Effector memory CD4-positive, alpha-beta T cell (primary cell): ENCODE measurements at regions not wholly inside any gene's neighbourhood (a gene's known extent, or its start where the extent isn't known, plus 50 kb on each side); places are given as distances from the start of the nearest gene placed in this dataset.

Experiments
- DNase-seq, 3 donors: peaks; one replicate each; pipeline ENCODE4 v3.0.0-alpha.2; 2020
- H3K27ac ChIP-seq: 2 replicates; pipeline ENCODE4 v1.7.0; 2013; ENCODE audit warnings: mild to moderate bottlenecking, low read length, moderate library complexity; ENCODE audit not compliant: insufficient read depth, poor library complexity, severe bottlenecking
- H3K27me3 ChIP-seq: replicated peaks from 2 replicates; pipeline ENCODE4 v1.7.0; 2013; ENCODE audit warnings: mild to moderate bottlenecking, low read length; ENCODE audit not compliant: insufficient read depth, control insufficient read depth, poor library complexity, severe bottlenecking
- H3K36me3 ChIP-seq: 2 replicates; pipeline ENCODE4 v1.7.0; 2013; ENCODE audit warnings: mild to moderate bottlenecking, low read length, moderate library complexity; ENCODE audit not compliant: control insufficient read depth, insufficient read depth
- H3K4me1 ChIP-seq: 2 replicates; pipeline ENCODE4 v1.7.0; 2013; ENCODE audit warnings: low read length, mild to moderate bottlenecking; ENCODE audit not compliant: control insufficient read depth, insufficient read depth, poor library complexity, severe bottlenecking
- H3K4me3 ChIP-seq: 2 replicates; pipeline ENCODE4 v1.7.0; 2013; ENCODE audit warnings: low read length, low read depth, mild to moderate bottlenecking; ENCODE audit not compliant: insufficient read depth, poor library complexity, severe bottlenecking
- H3K9me3 ChIP-seq: 2 replicates; pipeline ENCODE4 v1.7.0; 2013; ENCODE audit warnings: mild to moderate bottlenecking, low read length, moderate library complexity; ENCODE audit not compliant: control insufficient read depth

DNA sequence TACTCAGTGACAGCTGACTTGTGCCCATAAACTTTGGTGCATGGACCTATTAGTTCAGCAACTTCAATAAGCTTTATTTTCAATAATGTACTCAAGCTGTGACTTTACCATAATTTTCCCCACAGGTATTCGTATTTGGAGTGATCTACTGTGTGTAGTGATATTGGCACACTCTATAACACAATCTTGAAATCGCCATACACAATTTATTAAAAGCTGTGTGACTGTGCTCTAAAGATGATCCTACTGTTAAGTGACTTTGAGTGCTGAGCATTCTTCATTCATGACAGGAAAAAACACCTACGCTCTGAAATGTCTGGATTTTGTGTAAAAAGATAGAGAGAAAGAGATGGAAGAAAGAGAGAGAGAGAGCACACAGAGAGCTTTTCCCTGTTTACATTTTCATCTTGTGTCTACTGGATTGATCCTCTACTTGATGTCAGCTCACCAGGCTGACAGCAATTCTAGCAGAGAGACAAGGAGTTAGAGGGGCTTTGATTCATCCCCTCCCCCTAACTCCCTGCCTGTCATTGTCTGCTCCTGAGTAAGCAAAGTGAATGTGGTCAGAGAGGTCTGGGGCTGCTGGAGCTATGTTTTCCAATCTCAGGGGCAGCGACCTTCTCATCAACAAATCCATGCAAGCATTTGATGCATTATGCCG is 538.7 kb upstream of the POU3F2 start:
- no peaks in the 10 kb centered on the region for H3K36me3 ChIP-seq
- H3K27ac ChIP-seq = no peak overlapping the region
- H3K27me3 ChIP-seq = no peaks in the 10 kb centered on the region
- no peaks in the 10 kb centered on the region for H3K9me3 ChIP-seq
- no peak overlapping the region for H3K4me3 ChIP-seq
- H3K4me1 ChIP-seq = no peaks in the 10 kb centered on the region
- DNase-seq = no peak

DNA sequence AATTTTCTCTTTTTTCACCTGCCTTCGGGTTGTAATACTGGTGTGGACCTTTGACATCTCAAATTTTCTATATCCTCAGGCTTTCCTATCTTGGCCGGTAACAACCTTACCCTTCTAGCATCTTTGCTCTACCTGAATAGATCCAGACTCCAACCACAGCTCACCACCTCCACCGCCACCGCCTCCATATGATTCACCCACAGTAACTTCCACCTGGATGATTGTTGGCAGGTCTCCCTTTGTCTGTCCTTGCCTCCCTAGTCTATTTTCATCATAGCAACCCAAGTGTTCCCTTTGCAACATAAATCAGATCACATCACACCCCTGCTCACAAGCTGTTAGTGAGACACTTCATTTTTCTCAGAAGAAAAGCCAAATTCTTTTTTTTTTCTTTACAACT is 525.8 kb upstream of the POU3F2 start:
- Histone ChIP-seq H3K4me3 (no peak overlapping the region), H3K27ac (no peak overlapping the region), H3K36me3 (no peaks in the 10 kb centered on the region), H3K27me3 (no peaks in the 10 kb centered on the region), H3K4me1 (no peaks in the 10 kb centered on the region), H3K9me3 (no peaks in the 10 kb centered on the region)
- no peak for DNase-seq

DNA sequence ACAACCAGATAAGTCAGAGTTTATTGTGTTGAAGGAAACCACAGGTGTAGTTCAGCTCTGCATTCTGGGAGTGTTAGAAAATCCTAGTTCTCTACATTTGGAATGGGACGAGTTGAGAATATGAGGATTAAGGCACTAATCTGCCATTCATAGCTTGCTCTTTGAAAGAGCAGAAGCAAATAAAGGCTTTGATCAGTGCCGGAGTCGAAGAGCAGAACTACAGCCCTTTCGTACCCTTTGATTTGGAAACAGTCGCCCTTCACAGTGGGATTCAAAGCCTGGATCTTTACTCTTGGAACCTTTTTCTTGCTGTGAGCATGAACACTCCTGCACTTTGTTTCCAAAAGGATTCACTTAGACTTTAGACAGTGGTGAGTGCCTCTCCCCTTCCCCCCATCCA is 523.9 kb upstream of the POU3F2 start:
- Histone ChIP-seq H3K27me3 (no peaks in the 10 kb centered on the region), H3K4me1 (no peaks in the 10 kb centered on the region), H3K9me3 (no peaks in the 10 kb centered on the region), H3K4me3 (no peak overlapping the region), H3K27ac (no peak overlapping the region), H3K36me3 (no peaks in the 10 kb centered on the region)
- no peak for DNase-seq

DNA sequence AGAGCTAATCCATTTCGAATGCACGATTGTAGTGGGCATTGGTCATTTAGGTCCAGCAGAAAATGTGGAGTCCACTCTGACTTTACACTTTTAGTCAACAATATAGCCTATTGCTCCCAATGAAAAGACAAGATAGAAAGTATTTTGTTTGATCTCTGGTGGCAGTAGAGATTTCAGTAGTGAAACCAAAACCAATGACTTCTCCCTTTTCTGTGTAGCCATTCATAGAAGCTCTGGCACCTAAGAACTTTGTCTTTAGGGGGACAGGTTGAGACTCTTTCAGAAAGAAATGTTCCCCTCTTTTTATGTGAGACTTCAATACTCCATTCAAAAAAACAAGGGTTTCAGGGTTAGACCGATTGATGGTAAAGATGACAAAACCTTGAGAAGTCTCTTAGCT is 510.8 kb upstream of the POU3F2 start:
- H3K36me3 ChIP-seq = no peaks in the 10 kb centered on the region
- no peaks in the 10 kb centered on the region for H3K4me1 ChIP-seq
- H3K27ac ChIP-seq = no peak overlapping the region
- no peaks in the 10 kb centered on the region for H3K9me3 ChIP-seq
- no peak overlapping the region for H3K4me3 ChIP-seq
- DNase-seq = no peak
- no peaks in the 10 kb centered on the region for H3K27me3 ChIP-seq

DNA sequence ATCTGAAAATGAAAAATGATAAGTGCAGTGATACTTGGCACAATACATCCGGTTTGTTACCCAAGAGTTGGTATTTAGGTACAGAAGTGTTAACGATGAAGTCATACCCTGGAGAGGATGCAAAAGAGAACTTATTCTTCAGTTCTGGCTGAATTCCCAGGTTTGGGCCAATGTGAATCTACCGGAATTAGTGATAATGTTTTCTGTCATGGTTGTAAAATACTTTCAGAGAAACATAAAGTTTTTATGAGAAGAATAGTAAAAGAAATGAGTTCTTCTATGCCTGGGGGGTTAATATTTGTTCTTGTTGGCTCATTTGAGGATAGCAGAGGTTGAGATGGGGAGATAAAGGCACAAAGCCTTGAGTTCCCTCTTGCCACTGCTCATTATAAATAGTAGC is 509.9 kb upstream of the POU3F2 start:
- Histone ChIP-seq H3K27ac (no peak overlapping the region), H3K36me3 (no peaks in the 10 kb centered on the region), H3K4me1 (no peaks in the 10 kb centered on the region), H3K9me3 (no peaks in the 10 kb centered on the region), H3K27me3 (no peaks in the 10 kb centered on the region), H3K4me3 (no peak overlapping the region)
- no peak for DNase-seq

DNA sequence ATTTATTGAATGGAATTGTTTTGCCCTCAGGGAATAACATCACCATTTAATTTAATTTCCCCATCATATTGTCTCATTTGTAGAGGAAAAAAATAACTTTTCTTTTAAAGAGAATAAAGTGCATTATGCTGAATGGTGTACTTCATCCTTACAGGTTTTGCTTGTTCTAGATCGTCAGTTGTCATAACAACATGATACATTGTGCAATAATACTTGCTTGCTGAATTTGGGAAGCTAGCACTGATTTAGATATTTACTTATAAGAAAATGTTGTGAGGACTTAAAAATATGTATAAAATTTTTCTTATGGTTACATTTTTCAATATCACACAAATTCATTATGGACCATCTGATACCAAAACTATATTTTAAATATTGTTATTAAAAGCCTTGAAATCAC is 509.0 kb upstream of the POU3F2 start:
- no peak for DNase-seq
- H3K27me3 ChIP-seq = no peaks in the 10 kb centered on the region

DNA sequence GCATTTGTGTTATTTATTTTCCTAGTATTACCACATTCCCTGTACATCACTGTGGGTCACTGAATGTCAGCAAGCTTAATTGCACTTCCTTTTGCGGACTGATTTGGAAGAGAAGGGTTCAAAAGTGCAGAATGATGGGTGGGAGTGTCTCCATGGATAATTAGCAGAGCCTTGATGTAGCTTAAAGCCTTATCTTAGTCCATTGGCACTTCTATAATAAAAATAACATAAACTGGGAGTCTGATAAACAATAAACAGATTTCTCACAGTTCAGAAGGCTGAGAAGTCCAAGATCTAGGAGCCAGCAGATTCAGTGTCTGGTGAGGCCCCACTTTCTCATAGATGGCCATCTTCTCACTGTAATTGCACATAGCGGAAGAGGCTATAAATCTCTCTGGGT is 501.1 kb upstream of the POU3F2 start:
- no peaks in the 10 kb centered on the region for H3K27me3 ChIP-seq
- DNase-seq = no peak
- H3K4me1 ChIP-seq = no peaks in the 10 kb centered on the region
- H3K27ac ChIP-seq = no peak overlapping the region
- no peak overlapping the region for H3K4me3 ChIP-seq
- H3K9me3 ChIP-seq = no peaks in the 10 kb centered on the region
- H3K36me3 ChIP-seq = no peaks in the 10 kb centered on the region

More for the DNA sequence above, 509.0 kb upstream of the POU3F2 start:
- Histone ChIP-seq H3K4me1 (no peaks in the 10 kb centered on the region), H3K27ac (no peak overlapping the region), H3K4me3 (no peak overlapping the region), H3K36me3 (no peaks in the 10 kb centered on the region), H3K9me3 (no peaks in the 10 kb centered on the region)

DNA sequence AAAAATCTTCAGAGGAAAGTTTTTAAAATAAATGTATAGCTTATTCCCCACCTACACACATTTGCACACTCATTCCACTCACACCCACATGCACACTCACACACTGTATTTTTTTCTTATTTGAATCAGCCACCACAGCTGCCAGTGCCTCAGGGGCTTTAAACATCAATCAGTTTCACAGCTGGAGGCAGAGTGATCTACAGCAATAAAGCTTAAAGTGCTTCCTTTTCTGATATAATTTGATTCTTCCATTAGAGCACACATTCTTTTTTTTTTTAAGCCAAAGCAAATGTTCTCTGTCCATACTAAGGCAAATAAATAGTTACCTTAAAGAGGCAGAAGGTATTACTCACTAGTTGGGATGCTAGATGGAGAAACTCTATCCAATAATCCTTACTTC is 498.8 kb upstream of the POU3F2 start:
- H3K9me3 ChIP-seq = no peaks in the 10 kb centered on the region
- no peaks in the 10 kb centered on the region for H3K27me3 ChIP-seq
- H3K4me1 ChIP-seq = no peaks in the 10 kb centered on the region
- H3K4me3 ChIP-seq = no peak overlapping the region
- no peak overlapping the region for H3K27ac ChIP-seq
- no peaks in the 10 kb centered on the region for H3K36me3 ChIP-seq
- DNase-seq = no peak

DNA sequence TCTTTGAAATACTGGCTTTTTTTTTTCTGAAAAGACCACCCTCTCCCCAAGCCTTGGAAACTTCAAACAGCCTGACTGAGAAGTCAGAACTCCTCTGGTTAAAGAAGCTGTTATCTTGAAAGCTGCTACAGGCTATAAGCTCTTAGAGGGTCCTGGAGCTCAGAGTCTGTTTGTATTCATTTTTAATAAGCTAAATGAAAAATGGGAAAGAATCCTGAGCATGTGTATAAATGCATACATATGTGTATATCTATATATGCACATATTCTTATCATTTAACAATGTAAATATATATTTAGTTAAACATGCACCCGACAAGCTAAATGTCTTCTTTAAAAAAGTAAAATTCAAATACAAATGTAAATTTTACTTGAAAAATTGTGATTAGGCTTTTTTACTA is 494.9 kb upstream of the POU3F2 start:
- Histone ChIP-seq H3K27me3 (no peaks in the 10 kb centered on the region), H3K27ac (no peak overlapping the region), H3K4me1 (no peaks in the 10 kb centered on the region), H3K9me3 (no peaks in the 10 kb centered on the region), H3K36me3 (no peaks in the 10 kb centered on the region), H3K4me3 (no peak overlapping the region)
- no peak for DNase-seq

DNA sequence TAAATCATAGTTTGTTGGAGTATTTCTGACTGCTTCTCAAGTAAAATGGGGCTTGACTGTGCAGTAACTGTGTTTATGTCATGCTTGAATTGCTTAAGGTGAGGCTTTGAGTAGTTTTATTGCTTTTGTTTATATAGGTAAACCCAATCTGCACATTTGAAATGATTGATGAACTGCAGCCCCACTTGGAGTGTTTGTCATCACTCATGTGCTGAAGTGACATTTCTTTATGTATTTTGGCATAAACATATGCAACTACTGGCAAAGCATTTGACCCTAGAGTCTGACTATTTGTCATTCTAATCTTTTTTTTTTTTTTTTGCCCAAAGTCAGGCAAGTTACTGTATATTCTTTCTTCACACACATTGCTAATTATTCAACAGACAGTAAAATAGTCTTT is 491.4 kb upstream of the POU3F2 start:
- Histone ChIP-seq H3K27me3 (no peaks in the 10 kb centered on the region), H3K27ac (no peak overlapping the region), H3K9me3 (no peaks in the 10 kb centered on the region), H3K36me3 (no peaks in the 10 kb centered on the region), H3K4me1 (no peaks in the 10 kb centered on the region), H3K4me3 (no peak overlapping the region)
- DNase-seq = no peak
